ENCODE measurements at regions not wholly inside any gene's neighbourhood (a gene's known extent, or its start where the extent isn't known, plus 50 kb on each side); places are given as distances from the start of the nearest gene placed in this dataset.

- Histone ChIP-seq H3K27me3 (replicated peaks; ENCODE audit: control insufficient read depth, insufficient read depth, low read length) (no peaks in the 10 kb centered on the region), H3K4me3 (ENCODE audit: low read depth, low read length) (no peak overlapping the region), H3K36me3 (ENCODE audit: control insufficient read depth, insufficient read depth, low read length) (no peaks in the 10 kb centered on the region), H3K4me1 (no peaks in the 10 kb centered on the region), H3K9me3 (no peaks in the 10 kb centered on the region)
- Mint-ChIP-seq H3K27me3 (ENCODE audit: insufficient read depth, unreplicated experiment) (peaks cover 9% of the 10 kb centered on the region), H3K36me3 (ENCODE audit: insufficient read depth, unreplicated experiment) (no peaks in the 10 kb centered on the region), H3K4me3 (ENCODE audit: unreplicated experiment) (no peak overlapping the region), H3K4me1 (ENCODE audit: low read depth, unreplicated experiment) (no peaks in the 10 kb centered on the region), H3K27ac (ENCODE audit: unreplicated experiment) (no peak overlapping the region), H3K9me3 (ENCODE audit: unreplicated experiment) (no peaks in the 10 kb centered on the region)
- ChIA-PET CTCF (no interaction called here), POLR2A (no interaction called here)
- no TSS peak for BruUV-seq (replicated peaks)
- no peak for DNase-seq
- intact Hi-C loops (cut with micrococcal nuclease; ENCODE audit: unreplicated experiment), result no loop called here
- TF ChIP-seq CTCF (IDR thresholded peaks at IDR 0.05; ENCODE audit: insufficient read depth in 1 of 2, low read depth in 1 of 2, low read length in 1 of 2, severe bottlenecking in 1 of 2, unreplicated experiment in 1 of 2), result no peak
These were observed 446.7 kb upstream of the GRAMD2B start for GRCh38 chr5:125976421-125977000.

GRCh38 chr5:125978015-125978414 is 445.2 kb upstream of the GRAMD2B start:
- DNase-seq, result no peak

DNA sequence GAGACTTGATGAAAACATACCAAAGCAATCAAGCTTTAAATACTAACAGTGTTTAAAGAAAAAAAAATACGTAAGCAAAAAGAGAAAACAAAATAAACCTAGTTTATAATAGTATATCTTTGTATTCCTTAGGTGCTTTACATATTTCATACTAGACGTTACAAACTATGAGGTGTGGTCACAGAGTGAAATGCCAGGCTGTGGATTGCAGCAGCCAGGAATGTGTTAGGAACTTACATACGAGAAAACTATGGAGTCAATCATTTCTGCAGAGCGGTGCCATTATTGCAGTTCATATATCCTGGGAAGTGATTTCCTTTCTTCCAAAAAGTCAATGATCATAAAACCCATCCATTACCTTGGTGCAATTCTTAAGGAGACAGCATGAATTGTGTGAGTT is 443.6 kb upstream of the GRAMD2B start:
- Mint-ChIP-seq H3K4me3 (ENCODE audit: unreplicated experiment) (no peak overlapping the region), H3K27ac (ENCODE audit: unreplicated experiment) (no peak overlapping the region), H3K9me3 (ENCODE audit: unreplicated experiment) (no peaks in the 10 kb centered on the region), H3K36me3 (ENCODE audit: insufficient read depth, unreplicated experiment) (no peaks in the 10 kb centered on the region), H3K4me1 (ENCODE audit: low read depth, unreplicated experiment) (no peaks in the 10 kb centered on the region), H3K27me3 (ENCODE audit: insufficient read depth, unreplicated experiment) (peaks cover 3% of the 10 kb centered on the region)
- Histone ChIP-seq H3K27me3 (replicated peaks; ENCODE audit: control insufficient read depth, insufficient read depth, low read length) (no peaks in the 10 kb centered on the region), H3K4me1 (no peaks in the 10 kb centered on the region), H3K36me3 (ENCODE audit: control insufficient read depth, insufficient read depth, low read length) (no peaks in the 10 kb centered on the region), H3K4me3 (ENCODE audit: low read depth, low read length) (no peak overlapping the region), H3K9me3 (no peaks in the 10 kb centered on the region)
- intact Hi-C loops (cut with micrococcal nuclease; ENCODE audit: unreplicated experiment), result no loop called here
- POLR2A ChIA-PET, result no interaction called here
- DNase-seq, result no peak
- CTCF ChIA-PET, result no interaction called here
- no TSS peak for BruUV-seq (replicated peaks)
- no peak for TF ChIP-seq CTCF (IDR thresholded peaks at IDR 0.05; ENCODE audit: insufficient read depth in 1 of 2, low read depth in 1 of 2, low read length in 1 of 2, severe bottlenecking in 1 of 2, unreplicated experiment in 1 of 2)

More at GRCh38 chr5:125978015-125978414, 445.2 kb upstream of the GRAMD2B start:
- intact Hi-C loops (cut with micrococcal nuclease; ENCODE audit: unreplicated experiment), result no loop called here
- ChIA-PET POLR2A (no interaction called here), CTCF (no interaction called here)
- H3K27ac Mint-ChIP-seq (ENCODE audit: unreplicated experiment), result no peak overlapping the region
- BruUV-seq (replicated peaks), result no TSS peak
- TF ChIP-seq CTCF (IDR thresholded peaks at IDR 0.05; ENCODE audit: insufficient read depth in 1 of 2, low read depth in 1 of 2, low read length in 1 of 2, severe bottlenecking in 1 of 2, unreplicated experiment in 1 of 2), result no peak
- H3K36me3 ChIP-seq (ENCODE audit: control insufficient read depth, insufficient read depth, low read length), result no peaks in the 10 kb centered on the region
- H3K4me3 ChIP-seq (ENCODE audit: low read depth, low read length), result no peak overlapping the region
- no peaks in the 10 kb centered on the region for H3K9me3 Mint-ChIP-seq (ENCODE audit: unreplicated experiment)
- peaks cover 6% of the 10 kb centered on the region for H3K27me3 Mint-ChIP-seq (ENCODE audit: insufficient read depth, unreplicated experiment)
- H3K4me1 Mint-ChIP-seq (ENCODE audit: low read depth, unreplicated experiment), result no peaks in the 10 kb centered on the region
- H3K27me3 ChIP-seq (replicated peaks; ENCODE audit: control insufficient read depth, insufficient read depth, low read length), result no peaks in the 10 kb centered on the region
- H3K36me3 Mint-ChIP-seq (ENCODE audit: insufficient read depth, unreplicated experiment), result no peaks in the 10 kb centered on the region
- H3K4me1 ChIP-seq, result no peaks in the 10 kb centered on the region
- no peaks in the 10 kb centered on the region for H3K9me3 ChIP-seq
- H3K4me3 Mint-ChIP-seq (ENCODE audit: unreplicated experiment), result no peak overlapping the region
